ENCODE measurements at regions not wholly inside any gene's neighbourhood (a gene's known extent, or its start where the extent isn't known, plus 50 kb on each side); places are given as distances from the start of the nearest gene placed in this dataset.
"Not testable (repeated sequence)": the region's sequence is repeated elsewhere in the genome, so short reads cannot be mapped to it uniquely, and the experiment has no call there.

- Histone ChIP-seq H3K4me3 (no peak overlapping the region), H3K4me1 (ENCODE audit: low read depth) (no peaks in the 10 kb centered on the region), H3K9me3 (no peaks in the 10 kb centered on the region), H3K36me3 (ENCODE audit: low read depth) (no peaks in the 10 kb centered on the region)
- no peak for ATAC-seq
- DNase-seq: no peak
- no peak for TF ChIP-seq CTCF (IDR thresholded peaks at IDR 0.05)
- intact Hi-C loops (cut with DNase I, micrococcal nuclease): no loop called here
Measured at GRCh38 chr1:222976453-222976852, 161.6 kb downstream of the DISP1 start.

GRCh38 chr1:222977294-222977693 lies 162.5 kb downstream of the DISP1 start:
- H3K4me3 ChIP-seq; ATAC-seq; intact Hi-C loops (cut with DNase I, micrococcal nuclease); H3K36me3 ChIP-seq (ENCODE audit: low read depth); H3K9me3 ChIP-seq; DNase-seq; H3K4me1 ChIP-seq (ENCODE audit: low read depth): not testable (repeated sequence)

- Histone ChIP-seq H3K36me3 (ENCODE audit: low read depth) (no peaks in the 10 kb centered on the region), H3K4me1 (ENCODE audit: low read depth) (no peaks in the 10 kb centered on the region), H3K4me3 (no peak overlapping the region), H3K9me3 (no peaks in the 10 kb centered on the region)
- ATAC-seq (no peak), DNase-seq (no peak)
- TF ChIP-seq CTCF (IDR thresholded peaks at IDR 0.05): no peak
- intact Hi-C loops (cut with DNase I, micrococcal nuclease): no loop called here
Measured at GRCh38 chr1:222979561-222979960, 163.5 kb downstream of the TLR5 start.

- Histone ChIP-seq H3K4me1 (ENCODE audit: low read depth) (peaks cover 3% of the 10 kb centered on the region), H3K36me3 (ENCODE audit: low read depth) (no peaks in the 10 kb centered on the region), H3K4me3 (no peak overlapping the region), H3K9me3 (no peaks in the 10 kb centered on the region)
- intact Hi-C loops (cut with DNase I, micrococcal nuclease): no loop called here
- DNase-seq: no peak
- TF ChIP-seq CTCF (IDR thresholded peaks at IDR 0.05): no peak
- ATAC-seq: peak; percentile 43
Measured at GRCh38 chr1:222987674-222988076, 155.4 kb downstream of the TLR5 start.

- no peak for ATAC-seq
- no peak for TF ChIP-seq CTCF (IDR thresholded peaks at IDR 0.05)
- H3K9me3 ChIP-seq: no peaks in the 10 kb centered on the region
- no peak for DNase-seq
- H3K4me1 ChIP-seq (ENCODE audit: low read depth): peaks cover 3% of the 10 kb centered on the region
- intact Hi-C loops (cut with DNase I, micrococcal nuclease): no loop called here
- no peaks in the 10 kb centered on the region for H3K36me3 ChIP-seq (ENCODE audit: low read depth)
- no peak overlapping the region for H3K4me3 ChIP-seq
Measured at GRCh38 chr1:222989443-222989842, 153.6 kb downstream of the TLR5 start.

GRCh38 chr1:222991177-222991576 lies 151.9 kb downstream of the TLR5 start:
- DNase-seq: no peak
- no peaks in the 10 kb centered on the region for H3K9me3 ChIP-seq
- intact Hi-C loops (cut with DNase I, micrococcal nuclease): no loop called here
- H3K4me3 ChIP-seq: no peak overlapping the region
- no peak for ATAC-seq
- H3K36me3 ChIP-seq (ENCODE audit: low read depth): no peaks in the 10 kb centered on the region
- TF ChIP-seq CTCF (IDR thresholded peaks at IDR 0.05): no peak
- H3K4me1 ChIP-seq (ENCODE audit: low read depth): peaks cover 3% of the 10 kb centered on the region
